Esophagus squamous epithelium (tissue), 5 donors: ENCODE measurements at regions not wholly inside any gene's neighbourhood (a gene's known extent, or its start where the extent isn't known, plus 50 kb on each side); places are given as distances from the start of the nearest gene placed in this dataset.
A peak's percentile ranks its signal among the peaks of the same experiment; 100 is the strongest.

Source experiments
- DNase-seq: peaks from one replicate; lab custom pipeline; 2025; lab: John Stamatoyannopoulos, UW
- H3K27ac ChIP-seq, 4 donors: fragments of 200-600 bp; sonication (generic); one replicate each; pipeline ENCODE4 v1.5.1; 2016 to 2019; ENCODE audit warnings: mild to moderate bottlenecking in 1 of 4
- H3K27me3 ChIP-seq, 4 donors: fragments of 200-600 bp; sonication (generic); 1 replicate in 3 of 4; 2 replicates in 1 of 4; pipeline versions ENCODE4 v1.5.1 to v1.6.0; 2017 to 2021; ENCODE audit warnings: antibody characterized with exemption in 1 of 4
- H3K36me3 ChIP-seq, 3 donors: fragments of 200-600 bp; sonication (generic); one replicate each; pipeline ENCODE4 v1.5.1; 2016 to 2019
- H3K4me1 ChIP-seq, 3 donors: fragments of 200-600 bp; sonication (generic); one replicate each; pipeline ENCODE4 v1.5.1; 2017 to 2019
- H3K4me3 ChIP-seq, 4 donors: fragments of 200-600 bp; sonication (generic); 1 replicate in 3 of 4; 2 replicates in 1 of 4; pipeline ENCODE4 v1.5.1; 2016 to 2019; ENCODE audit warnings: mild to moderate bottlenecking in 2 of 4, moderate library complexity in 1 of 4
- H3K9me3 ChIP-seq, 3 donors: fragments of 200-600 bp; sonication (generic); one replicate each; pipeline ENCODE4 v1.5.1; 2016 to 2019
- CTCF ChIP-seq, 6 experiments: fragments of 450-650 bp in 4 of 6; fragments of 200-600 bp in 2 of 6; sonication (generic) in 2 of 6; IDR thresholded peaks; one replicate each; pipeline ENCODE4 v1.5.1; 2016 to 2019; ENCODE audit warnings: antibody characterized with exemption in 6 of 6, mild to moderate bottlenecking in 4 of 6, moderate library complexity in 4 of 6
- POLR2A ChIP-seq, 4 donors: fragments of 450-650 bp; IDR thresholded peaks; one replicate each; pipeline ENCODE4 v1.6.1; 2017; ENCODE audit warnings: antibody characterized with exemption in 4 of 4, mild to moderate bottlenecking in 4 of 4, moderate library complexity in 3 of 4
- WGBS, 2 donors: methylation state at CpG; one replicate each; pipeline ENCODE4 v1.1.5; 2018; 5-methylcytosine and 5-hydroxymethylcytosine counted together
- intact Hi-C: fragments of 100-400 bp; cut with DNase I; formaldehyde crosslinking; loops from one replicate; pipeline ENCODE4 v1.15.0; 2022
- donor health status: DM: yes; HTN: yes; CAD: no.

GRCh38 chr10:110361800-110362456 lies 57.2 kb upstream of the SMNDC1 start:
- Histone ChIP-seq H3K4me3 (no peak overlapping the region), H3K27ac (no peak overlapping the region), H3K27me3 (no peaks in the 10 kb centered on the region), H3K4me1 (peaks cover 9 to 52% (median 19%) of the 10 kb centered on the region in 3 donors), H3K9me3 (no peaks in the 10 kb centered on the region), H3K36me3 (no peaks in the 10 kb centered on the region)
- TF ChIP-seq POLR2A (IDR thresholded peaks at IDR 0.05) (no peak), CTCF (IDR thresholded peaks at IDR 0.05) (no peak)
- intact Hi-C loops: no loop called here
- 75 to 82% methylated on average over 5 of the region's 5 CpGs for WGBS, 2 donors
- no peak for DNase-seq

- TF ChIP-seq CTCF (IDR thresholded peaks at IDR 0.05) (no peak), POLR2A (IDR thresholded peaks at IDR 0.05) (no peak)
- peak overlapping the region in 1 of 4 donors; percentile 21 for H3K27ac ChIP-seq
- no peak overlapping the region for H3K4me3 ChIP-seq
Measured at GRCh38 chr10:110363572-110364411, 59.1 kb upstream of the SMNDC1 start.

GRCh38 chr10:110364531-110364937 lies 59.8 kb upstream of the SMNDC1 start:
- Histone ChIP-seq H3K4me1 (peaks cover 0 to 31% (median 9%) of the 10 kb centered on the region in 3 donors), H3K9me3 (no peaks in the 10 kb centered on the region), H3K27ac (peak overlapping the region in 1 of 4 donors; percentile 21), H3K4me3 (no peak overlapping the region), H3K36me3 (no peaks in the 10 kb centered on the region), H3K27me3 (no peaks in the 10 kb centered on the region)
- TF ChIP-seq CTCF (IDR thresholded peaks at IDR 0.05) (no peak), POLR2A (IDR thresholded peaks at IDR 0.05) (no peak)
- whole genome bisulfite sequencing, 2 donors: 39 to 46% methylated on average over 2 to 3 of the region's 3 CpGs
- intact Hi-C loops: no loop called here
- no peak for DNase-seq

More at GRCh38 chr10:110363572-110364411, 59.1 kb upstream of the SMNDC1 start:
- Histone ChIP-seq H3K9me3 (no peaks in the 10 kb centered on the region), H3K4me1 (peaks cover 0 to 33% (median 9%) of the 10 kb centered on the region in 3 donors), H3K36me3 (no peaks in the 10 kb centered on the region), H3K27me3 (no peaks in the 10 kb centered on the region)
- WGBS, 2 donors: 46 to 56% methylated on average over 14 to 18 of the region's 20 CpGs
- intact Hi-C loops: no loop called here
- DNase-seq: no peak

GRCh38 chr10:110365356-110366143 lies 60.8 kb upstream of the SMNDC1 start:
- Histone ChIP-seq H3K4me1 (peaks cover 0 to 25% (median 9%) of the 10 kb centered on the region in 3 donors), H3K9me3 (no peaks in the 10 kb centered on the region), H3K36me3 (no peaks in the 10 kb centered on the region), H3K27me3 (no peaks in the 10 kb centered on the region), H3K27ac (no peak overlapping the region), H3K4me3 (no peak overlapping the region)
- WGBS, 2 donors: 94 to 95% methylated on average over 9 of the region's 9 CpGs
- no peak for DNase-seq
- TF ChIP-seq CTCF (IDR thresholded peaks at IDR 0.05) (no peak), POLR2A (IDR thresholded peaks at IDR 0.05) (no peak)
- intact Hi-C loops: no loop called here
